ENCODE measurements at regions not wholly inside any gene's neighbourhood (a gene's known extent, or its start where the extent isn't known, plus 50 kb on each side); places are given as distances from the start of the nearest gene placed in this dataset.

DNA sequence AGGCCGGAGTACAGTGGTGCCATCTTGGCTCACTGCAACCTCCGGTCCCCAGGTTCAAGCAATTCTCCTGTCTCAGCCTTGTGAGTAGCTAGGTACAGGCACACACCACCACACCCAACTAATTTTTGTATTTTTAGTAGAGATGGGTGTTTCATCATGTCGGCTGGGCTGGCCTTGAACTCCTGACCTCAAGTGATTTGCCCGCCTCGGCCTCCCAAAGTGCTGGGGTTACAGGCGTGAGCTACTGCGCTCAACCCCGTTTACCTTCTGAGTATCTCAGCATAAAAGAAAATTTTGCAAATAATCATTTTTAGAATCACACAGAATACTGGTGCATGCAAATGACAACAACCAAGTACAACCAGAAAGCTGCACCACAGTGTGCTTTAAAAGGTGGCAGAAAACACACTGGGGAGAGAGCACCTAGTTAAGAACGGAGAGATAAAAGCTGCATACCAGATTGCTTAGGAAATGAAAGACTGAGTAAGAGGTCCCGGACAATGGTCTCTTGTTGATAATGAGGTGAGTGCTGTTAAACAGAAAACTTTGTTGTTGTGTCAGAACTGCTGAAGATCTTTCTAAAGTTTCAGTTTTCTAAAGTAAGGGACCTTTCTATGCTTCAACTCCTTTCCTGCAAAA is 189.6 kb downstream of the ACTR3 start (continued):
- TF ChIP-seq ZNF785 (tag by site-specific recombination; IDR thresholded peaks at IDR 0.05) (no peak), KLF9 (tag by site-specific recombination; IDR thresholded peaks at IDR 0.05; ENCODE audit: low read depth) (no peak), SETDB1 (IDR thresholded peaks at IDR 0.05; ENCODE audit: insufficient read length, low read length) (no peak), ZNF211 (tag by site-specific recombination; IDR thresholded peaks at IDR 0.05; ENCODE audit: low read depth) (no peak), ZNF530 (tag by site-specific recombination; IDR thresholded peaks at IDR 0.05; ENCODE audit: low read depth) (no peak), ZFP37 (tag by site-specific recombination; IDR thresholded peaks at IDR 0.05) (no peak)
- TF ChIP-seq, protein P1, sequence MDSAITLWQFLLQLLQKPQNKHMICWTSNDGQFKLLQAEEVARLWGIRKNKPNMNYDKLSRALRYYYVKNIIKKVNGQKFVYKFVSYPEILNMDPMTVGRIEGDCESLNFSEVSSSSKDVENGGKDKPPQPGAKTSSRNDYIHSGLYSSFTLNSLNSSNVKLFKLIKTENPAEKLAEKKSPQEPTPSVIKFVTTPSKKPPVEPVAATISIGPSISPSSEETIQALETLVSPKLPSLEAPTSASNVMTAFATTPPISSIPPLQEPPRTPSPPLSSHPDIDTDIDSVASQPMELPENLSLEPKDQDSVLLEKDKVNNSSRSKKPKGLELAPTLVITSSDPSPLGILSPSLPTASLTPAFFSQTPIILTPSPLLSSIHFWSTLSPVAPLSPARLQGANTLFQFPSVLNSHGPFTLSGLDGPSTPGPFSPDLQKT (IDR thresholded peaks at IDR 0.05; ENCODE audit: borderline replicate concordance, low read depth, low read length) = no peak
- TF ChIP-seq, protein P2, sequence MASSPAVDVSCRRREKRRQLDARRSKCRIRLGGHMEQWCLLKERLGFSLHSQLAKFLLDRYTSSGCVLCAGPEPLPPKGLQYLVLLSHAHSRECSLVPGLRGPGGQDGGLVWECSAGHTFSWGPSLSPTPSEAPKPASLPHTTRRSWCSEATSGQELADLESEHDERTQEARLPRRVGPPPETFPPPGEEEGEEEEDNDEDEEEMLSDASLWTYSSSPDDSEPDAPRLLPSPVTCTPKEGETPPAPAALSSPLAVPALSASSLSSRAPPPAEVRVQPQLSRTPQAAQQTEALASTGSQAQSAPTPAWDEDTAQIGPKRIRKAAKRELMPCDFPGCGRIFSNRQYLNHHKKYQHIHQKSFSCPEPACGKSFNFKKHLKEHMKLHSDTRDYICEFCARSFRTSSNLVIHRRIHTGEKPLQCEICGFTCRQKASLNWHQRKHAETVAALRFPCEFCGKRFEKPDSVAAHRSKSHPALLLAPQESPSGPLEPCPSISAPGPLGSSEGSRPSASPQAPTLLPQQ (tag by site-specific recombination; IDR thresholded peaks at IDR 0.05) = no peak

DNA sequence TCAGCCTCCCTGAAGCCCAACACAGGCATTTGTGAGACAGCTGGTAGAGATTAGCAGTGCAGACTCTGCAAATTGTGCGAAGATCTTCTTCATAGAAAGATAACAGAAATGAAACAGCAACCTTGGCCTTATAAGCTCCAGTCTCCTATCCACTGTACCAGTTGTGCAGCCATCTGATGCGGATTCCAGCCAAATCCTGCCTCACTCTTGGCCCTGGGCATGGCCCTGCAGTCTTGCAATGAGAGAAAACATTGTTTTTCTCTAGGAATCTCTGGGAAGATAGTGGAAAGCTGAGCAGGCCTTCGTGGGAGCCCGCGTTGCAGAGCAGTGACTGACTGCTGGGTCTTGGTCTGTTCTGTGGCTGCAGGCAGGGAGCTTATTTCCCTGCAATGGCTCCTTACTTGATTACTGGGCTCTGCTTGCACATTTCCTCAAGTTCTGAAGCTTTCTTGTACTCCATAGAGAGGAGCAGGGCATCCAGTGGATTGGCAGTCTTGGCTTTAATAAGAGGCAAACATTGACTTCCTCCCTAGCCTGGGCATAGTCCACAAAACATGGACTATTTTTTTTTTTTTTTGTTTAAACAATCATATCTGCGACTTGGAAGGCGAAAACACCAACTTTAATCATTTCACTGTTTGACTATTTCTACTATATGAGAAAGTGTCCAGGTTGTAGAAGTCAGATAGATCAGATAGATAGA is 193.0 kb downstream of the ACTR3 start:
- ChIA-PET POLR2A (no interaction called here), CTCF (no interaction called here)
- H3K4me3 ChIP-seq (ENCODE audit: low read depth, low read length) = no peak overlapping the region
- H3K27ac ChIP-seq (ENCODE audit: extremely low read depth, low read depth, low read length) = no peak overlapping the region
- H3K36me3 ChIP-seq (ENCODE audit: control insufficient read depth in 2 of 2, insufficient read depth in 1 of 2, low read length in 2 of 2) = no peaks in the 10 kb centered on the region
- H3K4me1 ChIP-seq (ENCODE audit: control insufficient read depth, insufficient read depth, low read length) = no peaks in the 10 kb centered on the region
- H3K9me3 ChIP-seq (ENCODE audit: control insufficient read depth, insufficient read depth, low read depth, low read length) = no peaks in the 10 kb centered on the region
- TF ChIP-seq ZNF274 (IDR thresholded peaks at IDR 0.05; ENCODE audit: low read length) (no peak), ZNF274 (tag by site-specific recombination; IDR thresholded peaks at IDR 0.05; ENCODE audit: borderline replicate concordance) (no peak), ZNF302 (tag by site-specific recombination; IDR thresholded peaks at IDR 0.05; ENCODE audit: low read depth) (no peak), OSR2 (tag by site-specific recombination; IDR thresholded peaks at IDR 0.05) (no peak), ZNF175 (tag by site-specific recombination; IDR thresholded peaks at IDR 0.05) (no peak), ZSCAN30 (tag by site-specific recombination; IDR thresholded peaks at IDR 0.05) (no peak), ZNF558 (tag by site-specific recombination; IDR thresholded peaks at IDR 0.05) (no peak), ZNF24 (tag by site-specific recombination; IDR thresholded peaks at IDR 0.05) (no peak), ZNF214 (tag by site-specific recombination; IDR thresholded peaks at IDR 0.05; ENCODE audit: borderline replicate concordance) (no peak), ZNF138 (tag by site-specific recombination; IDR thresholded peaks at IDR 0.05; ENCODE audit: borderline replicate concordance) (no peak)
- TF ChIP-seq, protein P3, sequence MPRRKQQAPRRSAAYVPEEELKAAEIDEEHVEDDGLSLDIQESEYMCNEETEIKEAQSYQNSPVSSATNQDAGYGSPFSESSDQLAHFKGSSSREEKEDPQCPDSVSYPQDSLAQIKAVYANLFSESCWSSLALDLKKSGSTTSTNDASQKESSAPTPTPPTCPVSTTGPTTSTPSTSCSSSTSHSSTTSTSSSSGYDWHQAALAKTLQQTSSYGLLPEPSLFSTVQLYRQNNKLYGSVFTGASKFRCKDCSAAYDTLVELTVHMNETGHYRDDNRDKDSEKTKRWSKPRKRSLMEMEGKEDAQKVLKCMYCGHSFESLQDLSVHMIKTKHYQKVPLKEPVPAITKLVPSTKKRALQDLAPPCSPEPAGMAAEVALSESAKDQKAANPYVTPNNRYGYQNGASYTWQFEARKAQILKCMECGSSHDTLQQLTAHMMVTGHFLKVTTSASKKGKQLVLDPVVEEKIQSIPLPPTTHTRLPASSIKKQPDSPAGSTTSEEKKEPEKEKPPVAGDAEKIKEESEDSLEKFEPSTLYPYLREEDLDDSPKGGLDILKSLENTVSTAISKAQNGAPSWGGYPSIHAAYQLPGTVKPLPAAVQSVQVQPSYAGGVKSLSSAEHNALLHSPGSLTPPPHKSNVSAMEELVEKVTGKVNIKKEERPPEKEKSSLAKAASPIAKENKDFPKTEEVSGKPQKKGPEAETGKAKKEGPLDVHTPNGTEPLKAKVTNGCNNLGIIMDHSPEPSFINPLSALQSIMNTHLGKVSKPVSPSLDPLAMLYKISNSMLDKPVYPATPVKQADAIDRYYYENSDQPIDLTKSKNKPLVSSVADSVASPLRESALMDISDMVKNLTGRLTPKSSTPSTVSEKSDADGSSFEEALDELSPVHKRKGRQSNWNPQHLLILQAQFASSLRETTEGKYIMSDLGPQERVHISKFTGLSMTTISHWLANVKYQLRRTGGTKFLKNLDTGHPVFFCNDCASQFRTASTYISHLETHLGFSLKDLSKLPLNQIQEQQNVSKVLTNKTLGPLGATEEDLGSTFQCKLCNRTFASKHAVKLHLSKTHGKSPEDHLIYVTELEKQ (tag by site-specific recombination; IDR thresholded peaks at IDR 0.05; ENCODE audit: borderline replicate concordance) = no peak
- TF ChIP-seq, protein P4, sequence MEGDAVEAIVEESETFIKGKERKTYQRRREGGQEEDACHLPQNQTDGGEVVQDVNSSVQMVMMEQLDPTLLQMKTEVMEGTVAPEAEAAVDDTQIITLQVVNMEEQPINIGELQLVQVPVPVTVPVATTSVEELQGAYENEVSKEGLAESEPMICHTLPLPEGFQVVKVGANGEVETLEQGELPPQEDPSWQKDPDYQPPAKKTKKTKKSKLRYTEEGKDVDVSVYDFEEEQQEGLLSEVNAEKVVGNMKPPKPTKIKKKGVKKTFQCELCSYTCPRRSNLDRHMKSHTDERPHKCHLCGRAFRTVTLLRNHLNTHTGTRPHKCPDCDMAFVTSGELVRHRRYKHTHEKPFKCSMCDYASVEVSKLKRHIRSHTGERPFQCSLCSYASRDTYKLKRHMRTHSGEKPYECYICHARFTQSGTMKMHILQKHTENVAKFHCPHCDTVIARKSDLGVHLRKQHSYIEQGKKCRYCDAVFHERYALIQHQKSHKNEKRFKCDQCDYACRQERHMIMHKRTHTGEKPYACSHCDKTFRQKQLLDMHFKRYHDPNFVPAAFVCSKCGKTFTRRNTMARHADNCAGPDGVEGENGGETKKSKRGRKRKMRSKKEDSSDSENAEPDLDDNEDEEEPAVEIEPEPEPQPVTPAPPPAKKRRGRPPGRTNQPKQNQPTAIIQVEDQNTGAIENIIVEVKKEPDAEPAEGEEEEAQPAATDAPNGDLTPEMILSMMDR (tag by site-specific recombination; IDR thresholded peaks at IDR 0.05) = no peak
- TF ChIP-seq, protein P5, sequence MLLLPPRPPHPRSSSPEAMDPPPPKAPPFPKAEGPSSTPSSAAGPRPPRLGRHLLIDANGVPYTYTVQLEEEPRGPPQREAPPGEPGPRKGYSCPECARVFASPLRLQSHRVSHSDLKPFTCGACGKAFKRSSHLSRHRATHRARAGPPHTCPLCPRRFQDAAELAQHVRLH (tag by site-specific recombination; IDR thresholded peaks at IDR 0.05) = no peak
- TF ChIP-seq, protein P6, sequence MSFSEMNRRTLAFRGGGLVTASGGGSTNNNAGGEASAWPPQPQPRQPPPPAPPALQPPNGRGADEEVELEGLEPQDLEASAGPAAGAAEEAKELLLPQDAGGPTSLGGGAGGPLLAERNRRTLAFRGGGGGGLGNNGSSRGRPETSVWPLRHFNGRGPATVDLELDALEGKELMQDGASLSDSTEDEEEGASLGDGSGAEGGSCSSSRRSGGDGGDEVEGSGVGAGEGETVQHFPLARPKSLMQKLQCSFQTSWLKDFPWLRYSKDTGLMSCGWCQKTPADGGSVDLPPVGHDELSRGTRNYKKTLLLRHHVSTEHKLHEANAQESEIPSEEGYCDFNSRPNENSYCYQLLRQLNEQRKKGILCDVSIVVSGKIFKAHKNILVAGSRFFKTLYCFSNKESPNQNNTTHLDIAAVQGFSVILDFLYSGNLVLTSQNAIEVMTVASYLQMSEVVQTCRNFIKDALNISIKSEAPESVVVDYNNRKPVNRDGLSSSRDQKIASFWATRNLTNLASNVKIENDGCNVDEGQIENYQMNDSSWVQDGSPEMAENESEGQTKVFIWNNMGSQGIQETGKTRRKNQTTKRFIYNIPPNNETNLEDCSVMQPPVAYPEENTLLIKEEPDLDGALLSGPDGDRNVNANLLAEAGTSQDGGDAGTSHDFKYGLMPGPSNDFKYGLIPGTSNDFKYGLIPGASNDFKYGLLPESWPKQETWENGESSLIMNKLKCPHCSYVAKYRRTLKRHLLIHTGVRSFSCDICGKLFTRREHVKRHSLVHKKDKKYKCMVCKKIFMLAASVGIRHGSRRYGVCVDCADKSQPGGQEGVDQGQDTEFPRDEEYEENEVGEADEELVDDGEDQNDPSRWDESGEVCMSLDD (tag by site-specific recombination; IDR thresholded peaks at IDR 0.05) = no peak
- TF ChIP-seq, protein P7, sequence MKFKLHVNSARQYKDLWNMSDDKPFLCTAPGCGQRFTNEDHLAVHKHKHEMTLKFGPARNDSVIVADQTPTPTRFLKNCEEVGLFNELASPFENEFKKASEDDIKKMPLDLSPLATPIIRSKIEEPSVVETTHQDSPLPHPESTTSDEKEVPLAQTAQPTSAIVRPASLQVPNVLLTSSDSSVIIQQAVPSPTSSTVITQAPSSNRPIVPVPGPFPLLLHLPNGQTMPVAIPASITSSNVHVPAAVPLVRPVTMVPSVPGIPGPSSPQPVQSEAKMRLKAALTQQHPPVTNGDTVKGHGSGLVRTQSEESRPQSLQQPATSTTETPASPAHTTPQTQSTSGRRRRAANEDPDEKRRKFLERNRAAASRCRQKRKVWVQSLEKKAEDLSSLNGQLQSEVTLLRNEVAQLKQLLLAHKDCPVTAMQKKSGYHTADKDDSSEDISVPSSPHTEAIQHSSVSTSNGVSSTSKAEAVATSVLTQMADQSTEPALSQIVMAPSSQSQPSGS (tag by site-specific recombination; IDR thresholded peaks at IDR 0.05; ENCODE audit: low read depth) = no peak

Measured in HEK293 (cell line).